HCT116 (cell line): ENCODE measurements at regions not wholly inside any gene's neighbourhood (a gene's known extent, or its start where the extent isn't known, plus 50 kb on each side); places are given as distances from the start of the nearest gene placed in this dataset.

Experiments used
- CTCF ChIP-seq, 3 experiments: fragments of 200-600 bp in 1 of 3; sonication (generic) in 1 of 3; IDR thresholded peaks in 2 of 3; conservative IDR thresholded peaks in 1 of 3; 2 replicates each; pipeline ENCODE4 v1.5.1; 2012 to 2017; ENCODE audit warnings: low read depth in 2 of 3, low read length in 2 of 3, antibody characterized with exemption in 1 of 3, borderline replicate concordance in 1 of 3, control low read depth in 1 of 3, mild to moderate bottlenecking in 1 of 3, mixed read lengths in 1 of 3, mixed run types in 1 of 3, moderate library complexity in 1 of 3; ENCODE audit not compliant: insufficient read depth in 1 of 3
- EZH2 ChIP-seq: fragments of 200-600 bp; sonication (generic); IDR thresholded peaks from 2 replicates; pipeline ENCODE4 v1.6.1; 2017; ENCODE audit warnings: antibody characterized with exemption, mixed run types
- EZH2phosphoT487 ChIP-seq: fragments of 200-600 bp; IDR thresholded peaks from 2 replicates; pipeline ENCODE4 v1.6.1; 2018; ENCODE audit warnings: antibody characterized with exemption, borderline replicate concordance
- JUND ChIP-seq: IDR thresholded peaks from 2 replicates; pipeline ENCODE4 v1.6.1; 2012
- MAX ChIP-seq: IDR thresholded peaks from 2 replicates; pipeline ENCODE4 v1.6.1; 2012
- POLR2A ChIP-seq: IDR thresholded peaks from 2 replicates; pipeline ENCODE4 v1.7.0; 2011; ENCODE audit warnings: borderline replicate concordance; ENCODE audit not compliant: insufficient read depth, insufficient read length; ENCODE audit errors: extremely low read depth
- POLR2AphosphoS5 ChIP-seq: IDR thresholded peaks from 2 replicates; pipeline ENCODE4 v1.6.1; 2011; ENCODE audit warnings: mild to moderate bottlenecking, low read depth, low read length, moderate library complexity
- RAD21 ChIP-seq: IDR thresholded peaks from 2 replicates; pipeline ENCODE4 v1.6.1; 2012; ENCODE audit warnings: low read depth, mild to moderate bottlenecking
- SIN3A ChIP-seq: IDR thresholded peaks from 2 replicates; pipeline ENCODE4 v1.6.1; 2012; ENCODE audit warnings: low read depth
- SP1 ChIP-seq: IDR thresholded peaks from 2 replicates; pipeline ENCODE4 v1.6.1; 2012; ENCODE audit warnings: low read depth
- TCF7L2 ChIP-seq: IDR thresholded peaks from 2 replicates; pipeline ENCODE4 v1.7.0; 2011; ENCODE audit warnings: borderline replicate concordance, inconsistent platforms; ENCODE audit not compliant: insufficient read depth, insufficient read length; ENCODE audit errors: extremely low read depth
- ZFX ChIP-seq: fragments of 450-650 bp; IDR thresholded peaks from 2 replicates; pipeline ENCODE4 v1.6.1; 2017
- TF ChIP-seq, protein P1 (sequence below): IDR thresholded peaks from 2 replicates; pipeline ENCODE4 v1.6.1; 2011; ENCODE audit warnings: mild to moderate bottlenecking, low read length, moderate library complexity; ENCODE audit not compliant: insufficient replicate concordance; ENCODE audit errors: extremely low read depth

GRCh38 chr5:164501344-164501743, 995.9 kb downstream of the MAT2B start:
- TF ChIP-seq CTCF (IDR thresholded peaks at IDR 0.05 in 2 of 3, conservative IDR thresholded peaks at IDR 0.05 in 1 of 3; ENCODE audit: borderline replicate concordance in 1 of 3, insufficient read depth in 1 of 3, low read depth in 2 of 3, low read length in 2 of 3) = no peak
- TF ChIP-seq EZH2 = no peak
- no peak for TF ChIP-seq EZH2phosphoT487
- TF ChIP-seq ZFX = no peak
- no peak for TF ChIP-seq POLR2A
- no peak for TF ChIP-seq SP1
- TF ChIP-seq MAX = no peak
- no peak for TF ChIP-seq POLR2AphosphoS5
- no peak for TF ChIP-seq JUND
- no peak for TF ChIP-seq RAD21
- no peak for TF ChIP-seq TCF7L2
- no peak for TF ChIP-seq SIN3A
- TF ChIP-seq, protein P1, sequence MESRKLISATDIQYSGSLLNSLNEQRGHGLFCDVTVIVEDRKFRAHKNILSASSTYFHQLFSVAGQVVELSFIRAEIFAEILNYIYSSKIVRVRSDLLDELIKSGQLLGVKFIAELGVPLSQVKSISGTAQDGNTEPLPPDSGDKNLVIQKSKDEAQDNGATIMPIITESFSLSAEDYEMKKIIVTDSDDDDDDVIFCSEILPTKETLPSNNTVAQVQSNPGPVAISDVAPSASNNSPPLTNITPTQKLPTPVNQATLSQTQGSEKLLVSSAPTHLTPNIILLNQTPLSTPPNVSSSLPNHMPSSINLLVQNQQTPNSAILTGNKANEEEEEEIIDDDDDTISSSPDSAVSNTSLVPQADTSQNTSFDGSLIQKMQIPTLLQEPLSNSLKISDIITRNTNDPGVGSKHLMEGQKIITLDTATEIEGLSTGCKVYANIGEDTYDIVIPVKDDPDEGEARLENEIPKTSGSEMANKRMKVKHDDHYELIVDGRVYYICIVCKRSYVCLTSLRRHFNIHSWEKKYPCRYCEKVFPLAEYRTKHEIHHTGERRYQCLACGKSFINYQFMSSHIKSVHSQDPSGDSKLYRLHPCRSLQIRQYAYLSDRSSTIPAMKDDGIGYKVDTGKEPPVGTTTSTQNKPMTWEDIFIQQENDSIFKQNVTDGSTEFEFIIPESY = no peak
